22Rv1 (cell line): ENCODE measurements at regions not wholly inside any gene's neighbourhood (a gene's known extent, or its start where the extent isn't known, plus 50 kb on each side); places are given as distances from the start of the nearest gene placed in this dataset.

Experiments used
- CTCF ChIP-seq: fragments of 450-650 bp; IDR thresholded peaks from 2 replicates; pipeline ENCODE4 v1.5.1; 2017; ENCODE audit warnings: mild to moderate bottlenecking
- ZFX ChIP-seq: fragments of 450-650 bp; IDR thresholded peaks from 2 replicates; pipeline ENCODE4 v1.6.1; 2017; ENCODE audit warnings: antibody characterized with exemption, borderline replicate concordance

GRCh38 chr6:142531727-142532126 is 229.9 kb downstream of the ADGRG6 start:
- TF ChIP-seq CTCF (no peak), ZFX (no peak)
